Neuronal stem cell (in vitro differentiated cells): ENCODE measurements at regions not wholly inside any gene's neighbourhood (a gene's known extent, or its start where the extent isn't known, plus 50 kb on each side); places are given as distances from the start of the nearest gene placed in this dataset.

Source experiments
- DNase-seq: peaks from one replicate; pipeline ENCODE4 v3.0.0-alpha.2; 2013; ENCODE audit warnings: low spot score
- H2AFZ ChIP-seq: one replicate; pipeline ENCODE4 v1.6.1; 2013; ENCODE audit warnings: mild to moderate bottlenecking, low read length, inconsistent platforms
- H2AK5ac ChIP-seq: 2 replicates; pipeline ENCODE4 v1.6.1; 2013; ENCODE audit warnings: low read depth, mild to moderate bottlenecking, inconsistent platforms, low read length, moderate library complexity, mixed read lengths
- H2BK120ac ChIP-seq: 2 replicates; pipeline ENCODE4 v1.6.1; 2013; ENCODE audit warnings: low read depth, mild to moderate bottlenecking, inconsistent platforms, low read length, moderate library complexity, mixed read lengths
- H2BK12ac ChIP-seq: one replicate; pipeline ENCODE4 v1.6.1; 2013; ENCODE audit warnings: low read length, inconsistent platforms
- H2BK15ac ChIP-seq: 2 replicates; pipeline ENCODE4 v1.6.1; 2013; ENCODE audit warnings: mild to moderate bottlenecking, low read length, inconsistent platforms, mixed read lengths
- H2BK5ac ChIP-seq: one replicate; pipeline ENCODE4 v1.6.1; 2013; ENCODE audit warnings: inconsistent platforms, mild to moderate bottlenecking, low read length, moderate library complexity
- H3K14ac ChIP-seq: one replicate; pipeline ENCODE4 v1.6.1; 2013; ENCODE audit warnings: low read length, inconsistent platforms
- H3K18ac ChIP-seq: 2 replicates; pipeline ENCODE4 v1.6.1; 2013; ENCODE audit warnings: low read length, inconsistent platforms
- H3K23ac ChIP-seq: 2 replicates; pipeline ENCODE4 v1.6.1; 2013; ENCODE audit warnings: low read depth, mild to moderate bottlenecking, mixed read lengths, low read length, inconsistent platforms; ENCODE audit not compliant: poor library complexity
- H3K27ac ChIP-seq: replicated peaks from 3 replicates; pipeline ENCODE4 v1.5.1; 2013; ENCODE audit warnings: low read length, inconsistent platforms
- H3K27me3 ChIP-seq, 3 experiments: 2 replicates each; pipeline ENCODE4 v1.6.1; 2013; ENCODE audit warnings: low read length in 3 of 3, mild to moderate bottlenecking in 2 of 3, inconsistent platforms in 1 of 3, low read depth in 1 of 3, mixed read lengths in 1 of 3, moderate library complexity in 1 of 3; ENCODE audit not compliant: control insufficient read depth in 3 of 3, insufficient read depth in 3 of 3
- H3K36me3 ChIP-seq, 2 donors: replicated peaks in 1 of 2; 2 replicates each; pipeline ENCODE4 v1.6.1; 2013; ENCODE audit warnings: low read length in 2 of 2; ENCODE audit not compliant: control insufficient read depth in 2 of 2, insufficient read depth in 2 of 2
- H3K4ac ChIP-seq: 2 replicates; pipeline ENCODE4 v1.6.1; 2013; ENCODE audit warnings: inconsistent platforms, mild to moderate bottlenecking, low read length, moderate library complexity
- H3K4me1 ChIP-seq, 2 donors: 1 replicate in 1 of 2; 2 replicates in 1 of 2; pipeline ENCODE4 v1.6.1; 2013; ENCODE audit warnings: low read length in 2 of 2, low read depth in 1 of 2; ENCODE audit not compliant: control insufficient read depth in 2 of 2, insufficient read depth in 1 of 2
- H3K4me2 ChIP-seq: one replicate; pipeline ENCODE4 v1.6.1; 2013; ENCODE audit warnings: mild to moderate bottlenecking, low read length, inconsistent platforms; ENCODE audit not compliant: insufficient read depth, poor library complexity, severe bottlenecking
- H3K4me3 ChIP-seq, 2 donors: 2 replicates each; pipeline ENCODE4 v1.5.1; 2013; ENCODE audit warnings: low read length in 2 of 2, mild to moderate bottlenecking in 2 of 2, inconsistent platforms in 1 of 2, moderate library complexity in 1 of 2
- H3K79me1 ChIP-seq: one replicate; pipeline ENCODE4 v1.6.1; 2013; ENCODE audit warnings: low read depth, mild to moderate bottlenecking, inconsistent platforms, low read length, moderate library complexity
- H3K9ac ChIP-seq: one replicate; pipeline ENCODE4 v1.6.1; 2013; ENCODE audit warnings: mild to moderate bottlenecking, low read depth, low read length, inconsistent platforms; ENCODE audit not compliant: poor library complexity
- H3K9me3 ChIP-seq, 2 donors: replicated peaks in 1 of 2; 2 replicates each; pipeline versions ENCODE3 to v1.6.1; 2013; ENCODE audit warnings: low read length in 2 of 2, mild to moderate bottlenecking in 2 of 2, inconsistent platforms in 1 of 2, low read depth in 1 of 2, mixed read lengths in 1 of 2, moderate library complexity in 1 of 2; ENCODE audit not compliant: control insufficient read depth in 2 of 2, insufficient read depth in 1 of 2
- H4K8ac ChIP-seq: one replicate; pipeline ENCODE4 v1.6.1; 2013; ENCODE audit warnings: low read depth, mild to moderate bottlenecking, inconsistent platforms, low read length, moderate library complexity
- H4K91ac ChIP-seq: one replicate; pipeline ENCODE4 v1.6.1; 2013; ENCODE audit warnings: low read length, low read depth, mild to moderate bottlenecking, inconsistent platforms; ENCODE audit not compliant: poor library complexity
- WGBS, 2 donors: extraction: QIAGEN DNeasy Blood & Tissue Kit; methylation state at CpG; one replicate each; pipeline ENCODE4 v1.1.7; 2013; ENCODE audit warnings: missing lambda C conversion rate in 2 of 2, mixed read lengths in 1 of 2; ENCODE audit not compliant: insufficient read length in 2 of 2, insufficient replicate concordance in 1 of 2; ENCODE audit errors: extremely low coverage in 2 of 2; 5-methylcytosine and 5-hydroxymethylcytosine counted together

- Histone ChIP-seq H3K18ac (no peak overlapping the region), H2BK5ac (no peak overlapping the region), H3K14ac (no peak overlapping the region), H3K23ac (no peak overlapping the region), H2BK12ac (no peak overlapping the region), H2AK5ac (no peak overlapping the region), H3K4me2 (no peak overlapping the region), H3K9ac (no peak overlapping the region), H2BK120ac (no peak overlapping the region), H3K79me1 (no peaks in the 10 kb centered on the region), H3K9me3 (no peaks in the 10 kb centered on the region), H2AFZ (no peak overlapping the region), H3K27ac (no peak overlapping the region), H3K36me3 (no peaks in the 10 kb centered on the region), H4K91ac (no peak overlapping the region), H2BK15ac (no peak overlapping the region), H4K8ac (no peak overlapping the region), H3K4me1 (peaks cover 3 to 9% of the 10 kb centered on the region in 2 donors), H3K27me3 (no peaks in the 10 kb centered on the region), H3K4me3 (no peak overlapping the region), H3K4ac (no peak overlapping the region)
- no peak for DNase-seq
- no CpG with 5 or more reads among the region's 3 CpGs for WGBS, 2 donors
These were observed 210.2 kb downstream of the KCNRG start for GRCh38 chr13:50225193-50226155.

DNA sequence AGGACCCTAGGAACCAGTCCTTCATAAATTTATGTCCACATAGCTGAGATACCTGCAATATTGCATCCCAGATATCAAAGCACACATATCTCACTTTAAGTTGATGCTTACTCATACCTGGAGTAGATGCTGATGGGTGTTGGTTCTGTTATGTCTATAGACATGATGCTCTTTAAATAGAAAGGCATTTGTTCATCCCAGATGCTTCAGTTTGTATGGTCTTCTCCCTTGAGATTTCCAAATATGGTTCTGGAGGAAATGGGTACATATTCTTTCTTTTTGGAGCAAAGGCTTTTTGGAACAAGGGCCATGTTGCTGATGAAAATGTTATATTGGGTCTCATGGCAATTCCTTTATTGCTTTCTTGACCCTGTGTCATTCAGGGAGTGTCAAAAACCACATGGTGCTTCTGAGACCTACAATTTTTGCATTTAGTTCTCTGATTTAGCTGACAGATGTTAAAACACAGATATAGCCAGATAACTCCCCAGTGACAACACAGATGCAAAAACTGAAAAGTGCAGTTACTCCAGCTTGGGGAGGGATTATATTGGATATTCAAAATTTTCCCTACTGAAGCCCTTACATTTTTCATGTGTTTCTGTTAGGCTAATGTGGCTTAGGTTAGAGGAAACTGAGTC is 211.4 kb downstream of the KCNRG start:
- H3K14ac ChIP-seq = no peak overlapping the region
- no peaks in the 10 kb centered on the region for H3K27me3 ChIP-seq
- no peak overlapping the region for H3K18ac ChIP-seq
- no peaks in the 10 kb centered on the region for H3K36me3 ChIP-seq
- H4K91ac ChIP-seq = no peak overlapping the region
- no peak overlapping the region for H2AFZ ChIP-seq
- no peak overlapping the region for H2BK12ac ChIP-seq
- no peak overlapping the region for H3K9ac ChIP-seq
- H3K9me3 ChIP-seq = no peaks in the 10 kb centered on the region
- no peak overlapping the region for H2BK120ac ChIP-seq
- no peak overlapping the region for H4K8ac ChIP-seq
- no peak overlapping the region for H3K23ac ChIP-seq
- no peak overlapping the region for H2AK5ac ChIP-seq
- H3K79me1 ChIP-seq = no peaks in the 10 kb centered on the region
- no peak overlapping the region for H3K4ac ChIP-seq
- no peak overlapping the region for H2BK5ac ChIP-seq
- H3K4me2 ChIP-seq = no peak overlapping the region
- H2BK15ac ChIP-seq = no peak overlapping the region
- H3K4me1 ChIP-seq = peaks cover 3 to 9% of the 10 kb centered on the region in 2 donors
- DNase-seq = no peak
- H3K4me3 ChIP-seq = no peak overlapping the region
- no peak overlapping the region for H3K27ac ChIP-seq

DNA sequence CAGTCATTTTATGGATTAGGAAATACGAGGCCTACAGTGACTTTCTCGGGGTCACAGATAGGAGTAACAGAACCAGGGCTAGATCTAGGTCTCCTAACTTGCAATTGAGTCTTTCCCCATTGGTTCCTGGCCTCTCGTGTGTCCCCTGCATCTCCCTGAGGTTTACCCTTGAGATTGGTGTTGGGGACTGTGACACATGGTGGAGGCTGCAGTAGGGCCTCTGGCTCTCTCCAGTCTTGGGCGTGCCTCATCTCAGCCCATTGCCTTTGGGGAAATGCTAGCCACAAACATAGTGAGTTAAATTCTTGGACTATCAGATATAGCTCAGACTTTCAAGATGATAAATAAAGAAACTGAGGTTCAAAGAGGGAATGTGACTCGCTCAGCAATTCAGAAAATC is 212.1 kb downstream of the KCNRG start:
- H2BK12ac ChIP-seq = no peak overlapping the region
- no CpG with 5 or more reads among the region's 5 CpGs for WGBS, 2 donors
- H2BK15ac ChIP-seq = peak overlapping the region; percentile 24
- H3K14ac ChIP-seq = no peak overlapping the region
- DNase-seq = no peak
- no peak overlapping the region for H4K91ac ChIP-seq
- no peak overlapping the region for H3K27ac ChIP-seq
- no peak overlapping the region for H2BK5ac ChIP-seq
- H4K8ac ChIP-seq = no peak overlapping the region
- no peak overlapping the region for H2BK120ac ChIP-seq
- H3K27me3 ChIP-seq = no peaks in the 10 kb centered on the region
- no peak overlapping the region for H2AK5ac ChIP-seq
- H3K23ac ChIP-seq = no peak overlapping the region
- no peak overlapping the region for H3K4me3 ChIP-seq
- H2AFZ ChIP-seq = no peak overlapping the region
- no peak overlapping the region for H3K9ac ChIP-seq
- no peak overlapping the region for H3K4me2 ChIP-seq
- H3K18ac ChIP-seq = no peak overlapping the region
- H3K9me3 ChIP-seq = peaks cover 0 to 2% of the 10 kb centered on the region in 2 donors
- peaks cover 3 to 9% of the 10 kb centered on the region in 2 donors for H3K4me1 ChIP-seq
- H3K79me1 ChIP-seq = no peaks in the 10 kb centered on the region
- H3K36me3 ChIP-seq = no peaks in the 10 kb centered on the region
- H3K4ac ChIP-seq = no peak overlapping the region

DNA sequence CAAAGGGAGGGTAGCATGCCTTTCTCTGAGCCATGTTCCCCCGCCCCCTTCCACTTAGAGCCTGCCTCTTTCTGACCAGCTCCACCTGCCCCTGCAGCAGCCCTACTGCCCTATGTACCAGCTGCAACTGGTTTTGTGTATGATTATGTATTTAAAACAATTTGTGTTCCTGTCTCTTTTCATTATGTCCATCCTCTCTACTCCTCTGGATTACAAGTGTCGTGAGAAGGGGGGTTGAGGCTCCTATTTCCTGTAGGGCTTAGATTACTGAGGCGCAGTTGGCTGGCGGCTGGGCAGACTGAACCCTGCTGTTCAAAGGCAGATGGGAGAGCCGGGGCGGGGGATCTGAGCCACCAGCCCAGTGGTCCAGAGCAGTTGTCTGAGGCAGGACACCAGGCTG is 213.3 kb downstream of the KCNRG start:
- H4K8ac ChIP-seq = no peak overlapping the region
- peaks cover 0 to 5% of the 10 kb centered on the region in 2 donors for H3K9me3 ChIP-seq
- no peaks in the 10 kb centered on the region for H3K36me3 ChIP-seq
- no peaks in the 10 kb centered on the region for H3K79me1 ChIP-seq
- H3K9ac ChIP-seq = no peak overlapping the region
- H3K23ac ChIP-seq = no peak overlapping the region
- H3K4me1 ChIP-seq = peaks cover 0 to 2% of the 10 kb centered on the region in 2 donors
- no peak overlapping the region for H3K18ac ChIP-seq
- no peak overlapping the region for H3K27ac ChIP-seq
- no peak overlapping the region for H2BK15ac ChIP-seq
- H2BK120ac ChIP-seq = no peak overlapping the region
- no peak overlapping the region for H3K14ac ChIP-seq
- no peak overlapping the region for H2AK5ac ChIP-seq
- no peak overlapping the region for H3K4ac ChIP-seq
- DNase-seq = no peak
- no peak overlapping the region for H3K4me3 ChIP-seq
- H2AFZ ChIP-seq = peak overlapping the region; percentile 26
- H3K27me3 ChIP-seq = no peaks in the 10 kb centered on the region
- no peak overlapping the region for H2BK12ac ChIP-seq
- H3K4me2 ChIP-seq = no peak overlapping the region
- WGBS, 2 donors = no CpG with 5 or more reads among the region's 6 CpGs
- no peak overlapping the region for H4K91ac ChIP-seq
- H2BK5ac ChIP-seq = no peak overlapping the region
